HepG2 (cell line): ENCODE measurements at regions not wholly inside any gene's neighbourhood (a gene's known extent, or its start where the extent isn't known, plus 50 kb on each side); places are given as distances from the start of the nearest gene placed in this dataset.

Experiments
- ATAC-seq: fragments of 200-7000 bp; cut with Tn5 transposase; 3 replicates; pipeline ENCODE4 v1.9.1; 2020; ENCODE audit warnings: mild to moderate bottlenecking, moderate library complexity
- BruUV-seq: library from RNA; stranded (reverse); fragments of 400-500 nt; replicated peaks from 2 replicates; lab custom pipeline; 2021; lab: Mats Ljungman, UMichigan
- CTCF ChIA-PET: fragments of 300-600 bp; formaldehyde crosslinking; extraction: SDS; loops from one replicate; lab custom pipeline; 2021; ENCODE audit warnings: low total read pairs, inconsistent platforms, low intra/inter-chr PET ratio; lab: Yijun Ruan, JAX
- POLR2A ChIA-PET: fragments of 350-600 bp; sonication (Branson Sonifier 250); formaldehyde crosslinking; loops from one replicate; lab custom pipeline; 2020; ENCODE audit warnings: antibody characterized with exemption, inconsistent platforms; lab: Yijun Ruan, JAX
- DNase-seq: peaks from one replicate; pipeline ENCODE4 v3.0.0-alpha.2; 2015; ENCODE audit warnings: low spot score
- FAIRE-seq: peaks from 3 replicates; lab custom pipeline; 2011; peaks lifted over from hg19 to GRCh38; lab: Jason Lieb, UNC
- H2AFZ ChIP-seq: one replicate; pipeline ENCODE4 v1.6.1; 2011; ENCODE audit warnings: low read length, inconsistent platforms
- H3K27ac ChIP-seq: fragments of 300-600 bp; 3 replicates; pipeline ENCODE4 v1.8.0; 2011; ENCODE audit warnings: mixed run types, mild to moderate bottlenecking, mixed read lengths, low read length, inconsistent platforms; ENCODE audit not compliant: insufficient read depth; ENCODE audit errors: extremely low read length
- H3K27me3 ChIP-seq, 2 experiments: fragments of 200-600 bp in 1 of 2; 2 replicates in 1 of 2; 3 replicates in 1 of 2; pipeline versions ENCODE4 v1.6.0 to v1.8.0; 2011; ENCODE audit warnings: low read length in 2 of 2, mild to moderate bottlenecking in 2 of 2, moderate library complexity in 2 of 2, inconsistent platforms in 1 of 2; ENCODE audit not compliant: insufficient read depth in 2 of 2, control insufficient read depth in 1 of 2
- H3K36me3 ChIP-seq, 2 experiments: fragments of 200-600 bp in 1 of 2; replicated peaks in 1 of 2; 2 replicates in 1 of 2; 3 replicates in 1 of 2; pipeline versions ENCODE4 v1.5.1 to v1.8.0; 2011; ENCODE audit warnings: low read length in 2 of 2, inconsistent platforms in 1 of 2; ENCODE audit not compliant: insufficient read depth in 2 of 2, control insufficient read depth in 1 of 2
- H3K4me1 ChIP-seq: 2 replicates; pipeline ENCODE4 v1.5.1; 2012; ENCODE audit warnings: low read length, inconsistent platforms; ENCODE audit not compliant: insufficient read depth
- H3K4me2 ChIP-seq: 2 replicates; pipeline ENCODE4 v1.6.0; 2011; ENCODE audit warnings: low read depth, low read length, inconsistent platforms
- H3K4me3 ChIP-seq, 3 experiments: fragments of 200-600 bp in 1 of 3; sonication (generic), shearing (Covaris generic) in 1 of 3; replicated peaks in 1 of 3; 2 replicates each; pipeline ENCODE4 v1.5.1; 2011 to 2016; ENCODE audit warnings: low read length in 3 of 3, inconsistent platforms in 2 of 3, low read depth in 2 of 3, mild to moderate bottlenecking in 2 of 3, control low read depth in 1 of 3, mixed read lengths in 1 of 3; ENCODE audit not compliant: insufficient read depth in 1 of 3
- H3K79me2 ChIP-seq: one replicate; pipeline ENCODE4 v1.6.1; 2011; ENCODE audit warnings: low read length, inconsistent platforms; ENCODE audit not compliant: insufficient read depth
- H3K9ac ChIP-seq: 2 replicates; pipeline ENCODE4 v1.6.0; 2011; ENCODE audit warnings: mild to moderate bottlenecking, low read depth, low read length, inconsistent platforms; ENCODE audit not compliant: insufficient read depth
- H3K9me3 ChIP-seq: 2 replicates; pipeline ENCODE4 v1.5.1; 2012; ENCODE audit warnings: mild to moderate bottlenecking, low read length
- H4K20me1 ChIP-seq: 2 replicates; pipeline ENCODE4 v1.6.0; 2011; ENCODE audit warnings: inconsistent platforms, mild to moderate bottlenecking, low read length, moderate library complexity; ENCODE audit not compliant: insufficient read depth
- HES4 ChIP-seq: sonication (generic); formaldehyde crosslinking; IDR thresholded peaks from 2 replicates; pipeline ENCODE4 v1.9.0; 2021; ENCODE audit warnings: mild to moderate bottlenecking, missing genetic modification reagents, borderline replicate concordance
- MAZ ChIP-seq, 2 experiments: sonication (generic) in 1 of 2; formaldehyde crosslinking in 1 of 2; IDR thresholded peaks; 2 replicates each; pipeline versions ENCODE4 v1.5.0 to v1.6.1; 2012 to 2020; ENCODE audit warnings: low read depth in 2 of 2, mild to moderate bottlenecking in 2 of 2, borderline replicate concordance in 1 of 2, improper control_type of control experiment in 1 of 2, low read length in 1 of 2, missing genetic modification reagents in 1 of 2, moderate library complexity in 1 of 2
- TAF1 ChIP-seq: sonication (generic); formaldehyde crosslinking; IDR thresholded peaks from 2 replicates; pipeline ENCODE4 v1.4.0; 2020; ENCODE audit warnings: missing genetic modification reagents
- TBP ChIP-seq: sonication (generic); formaldehyde crosslinking; IDR thresholded peaks from 2 replicates; pipeline ENCODE4 v1.5.0; 2020; ENCODE audit warnings: missing genetic modification reagents
- ZMYM3 ChIP-seq: sonication (generic); formaldehyde crosslinking; IDR thresholded peaks from 2 replicates; pipeline ENCODE4 v1.5.1; 2020; ENCODE audit warnings: mild to moderate bottlenecking, missing genetic modification reagents
- ZNF326 ChIP-seq: sonication (generic); formaldehyde crosslinking; IDR thresholded peaks from 2 replicates; pipeline ENCODE4 v1.4.0; 2020; ENCODE audit warnings: missing genetic modification reagents, borderline replicate concordance
- in situ Hi-C: cut with HindIII; loops from 2 replicates; pipeline ENCODE4 v1.10.0; 2017; ENCODE audit warnings: low pct_unique_long_range_greater_than_20kb; ENCODE audit not compliant: extremely low pct_ligation_motif_present
- intact Hi-C: fragments of 100-400 bp; cut with micrococcal nuclease; formaldehyde crosslinking; loops from one replicate; pipeline ENCODE4 v1.10.0; 2022; ENCODE audit not compliant: unreplicated experiment
- TF ChIP-seq, protein P1 (sequence below): sonication (generic); formaldehyde crosslinking; IDR thresholded peaks from 2 replicates; pipeline ENCODE4 v1.8.0; 2022; ENCODE audit warnings: mild to moderate bottlenecking, missing genetic modification reagents, moderate library complexity
- TF ChIP-seq, protein P2 (sequence below): sonication (generic); formaldehyde crosslinking; IDR thresholded peaks from 2 replicates; pipeline ENCODE4 v1.4.0; 2020; ENCODE audit warnings: missing genetic modification reagents

DNA sequence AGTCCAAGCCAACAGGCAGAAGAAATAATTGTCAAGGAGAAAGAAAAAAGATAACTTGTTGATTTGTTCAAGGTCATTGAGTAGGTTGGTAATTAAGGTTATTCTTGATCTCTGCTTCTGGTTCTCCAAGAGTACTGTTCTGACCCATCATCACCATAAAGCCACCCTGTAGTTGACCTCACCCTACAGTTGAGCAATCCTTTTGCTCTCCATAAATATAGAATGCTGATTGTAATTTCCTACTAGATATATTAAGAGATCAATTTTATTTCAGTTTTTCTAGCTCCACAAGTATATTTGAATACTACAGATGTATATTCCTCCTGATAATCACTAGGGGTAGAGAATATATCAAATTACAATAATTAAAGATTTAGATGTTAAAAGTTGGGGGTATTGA is 350.5 kb upstream of the PDE3A start:
- Histone ChIP-seq H3K9ac (no peak overlapping the region), H3K9me3 (0 out of 2 replicates have a peak, but pooled peaks cover 3% of the 10 kb centered on the region), H3K4me1 (no peaks in the 10 kb centered on the region), H3K4me2 (no peak overlapping the region), H4K20me1 (no peaks in the 10 kb centered on the region), H3K4me3 (no peak overlapping the region), H3K27ac (no peak overlapping the region), H3K79me2 (no peaks in the 10 kb centered on the region), H2AFZ (no peak overlapping the region), H3K36me3 (no peaks in the 10 kb centered on the region), H3K27me3 (no peaks in the 10 kb centered on the region; a peak in 1 of 5 replicates)
- intact Hi-C loops (no loop called here), in situ Hi-C loops (no loop called here)
- FAIRE-seq (no peak), ATAC-seq (no peak), DNase-seq (no peak)
- no TSS peak for BruUV-seq
- POLR2A ChIA-PET = no interaction called here
- CTCF ChIA-PET = no interaction called here
- TF ChIP-seq MAZ (IDR thresholded peaks at IDR 0.05; ENCODE audit: borderline replicate concordance, low read depth, low read length) (no peak), MAZ (CRISPR knock-in tag; IDR thresholded peaks at IDR 0.05; ENCODE audit: low read depth) (no peak), ZNF326 (no peak), HES4 (CRISPR knock-in tag) (no peak), TBP (CRISPR knock-in tag) (no peak), TAF1 (CRISPR knock-in tag) (no peak), ZMYM3 (no peak)
- TF ChIP-seq, protein P1, sequence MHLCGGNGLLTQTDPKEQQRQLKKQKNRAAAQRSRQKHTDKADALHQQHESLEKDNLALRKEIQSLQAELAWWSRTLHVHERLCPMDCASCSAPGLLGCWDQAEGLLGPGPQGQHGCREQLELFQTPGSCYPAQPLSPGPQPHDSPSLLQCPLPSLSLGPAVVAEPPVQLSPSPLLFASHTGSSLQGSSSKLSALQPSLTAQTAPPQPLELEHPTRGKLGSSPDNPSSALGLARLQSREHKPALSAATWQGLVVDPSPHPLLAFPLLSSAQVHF (CRISPR knock-in tag) = no peak
- TF ChIP-seq, protein P2, sequence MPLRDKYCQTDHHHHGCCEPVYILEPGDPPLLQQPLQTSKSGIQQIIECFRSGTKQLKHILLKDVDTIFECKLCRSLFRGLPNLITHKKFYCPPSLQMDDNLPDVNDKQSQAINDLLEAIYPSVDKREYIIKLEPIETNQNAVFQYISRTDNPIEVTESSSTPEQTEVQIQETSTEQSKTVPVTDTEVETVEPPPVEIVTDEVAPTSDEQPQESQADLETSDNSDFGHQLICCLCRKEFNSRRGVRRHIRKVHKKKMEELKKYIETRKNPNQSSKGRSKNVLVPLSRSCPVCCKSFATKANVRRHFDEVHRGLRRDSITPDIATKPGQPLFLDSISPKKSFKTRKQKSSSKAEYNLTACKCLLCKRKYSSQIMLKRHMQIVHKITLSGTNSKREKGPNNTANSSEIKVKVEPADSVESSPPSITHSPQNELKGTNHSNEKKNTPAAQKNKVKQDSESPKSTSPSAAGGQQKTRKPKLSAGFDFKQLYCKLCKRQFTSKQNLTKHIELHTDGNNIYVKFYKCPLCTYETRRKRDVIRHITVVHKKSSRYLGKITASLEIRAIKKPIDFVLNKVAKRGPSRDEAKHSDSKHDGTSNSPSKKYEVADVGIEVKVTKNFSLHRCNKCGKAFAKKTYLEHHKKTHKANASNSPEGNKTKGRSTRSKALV = no peak
